ENCODE measurements at regions not wholly inside any gene's neighbourhood (a gene's known extent, or its start where the extent isn't known, plus 50 kb on each side); places are given as distances from the start of the nearest gene placed in this dataset.

DNA sequence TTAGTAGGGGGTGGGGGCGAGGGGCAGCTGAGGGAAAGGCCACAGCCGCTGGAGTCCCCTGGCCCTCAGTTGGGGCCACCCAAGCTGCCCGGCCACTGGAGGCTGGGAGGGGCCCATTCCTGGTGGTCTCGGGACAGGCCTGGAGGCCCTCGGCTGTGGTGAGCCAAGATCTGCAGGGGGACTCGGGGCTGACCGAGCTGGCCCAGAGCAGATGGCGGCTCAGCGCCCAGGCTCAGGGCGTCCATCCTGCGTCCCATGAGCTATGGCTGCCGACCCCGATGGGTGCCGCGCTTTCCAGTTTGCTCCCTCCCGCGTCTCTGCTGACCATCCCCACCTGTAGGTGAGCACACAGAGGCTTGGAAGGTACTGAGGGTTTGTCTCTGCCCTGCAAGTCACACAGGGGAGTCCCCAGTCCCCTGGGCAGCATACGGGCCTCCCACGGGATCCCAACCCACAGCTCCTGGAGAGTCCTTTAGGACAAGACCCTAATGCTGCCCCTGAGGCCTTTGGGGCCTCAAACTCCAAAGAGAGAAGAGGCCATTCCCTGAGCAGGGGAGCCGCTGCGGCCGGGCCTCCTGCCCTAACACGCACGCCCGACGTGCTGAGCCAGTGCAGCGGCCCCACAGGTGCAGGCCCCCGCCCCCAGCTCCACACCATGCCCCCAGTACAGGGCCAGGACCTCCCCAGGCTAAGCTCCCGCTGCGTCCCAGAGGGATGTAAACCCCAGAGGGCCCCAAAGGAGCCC, 107.2 kb downstream of the MICALL2 start:
- 84 to 88% (median 85%) methylated on average over 20 to 30 of the region's 30 CpGs for WGBS, 4 donors
- intact Hi-C loops (cut with DNase I), result no loop called here
- no peaks in the 10 kb centered on the region for H3K36me3 ChIP-seq
- H3K27ac ChIP-seq, result no peak overlapping the region
- no peaks in the 10 kb centered on the region for H3K9me3 ChIP-seq
- H3K4me3 ChIP-seq, result no peak overlapping the region
- no peak for ATAC-seq
- TF ChIP-seq POLR2A (IDR thresholded peaks at IDR 0.05), result no peak
- TF ChIP-seq, protein P1, sequence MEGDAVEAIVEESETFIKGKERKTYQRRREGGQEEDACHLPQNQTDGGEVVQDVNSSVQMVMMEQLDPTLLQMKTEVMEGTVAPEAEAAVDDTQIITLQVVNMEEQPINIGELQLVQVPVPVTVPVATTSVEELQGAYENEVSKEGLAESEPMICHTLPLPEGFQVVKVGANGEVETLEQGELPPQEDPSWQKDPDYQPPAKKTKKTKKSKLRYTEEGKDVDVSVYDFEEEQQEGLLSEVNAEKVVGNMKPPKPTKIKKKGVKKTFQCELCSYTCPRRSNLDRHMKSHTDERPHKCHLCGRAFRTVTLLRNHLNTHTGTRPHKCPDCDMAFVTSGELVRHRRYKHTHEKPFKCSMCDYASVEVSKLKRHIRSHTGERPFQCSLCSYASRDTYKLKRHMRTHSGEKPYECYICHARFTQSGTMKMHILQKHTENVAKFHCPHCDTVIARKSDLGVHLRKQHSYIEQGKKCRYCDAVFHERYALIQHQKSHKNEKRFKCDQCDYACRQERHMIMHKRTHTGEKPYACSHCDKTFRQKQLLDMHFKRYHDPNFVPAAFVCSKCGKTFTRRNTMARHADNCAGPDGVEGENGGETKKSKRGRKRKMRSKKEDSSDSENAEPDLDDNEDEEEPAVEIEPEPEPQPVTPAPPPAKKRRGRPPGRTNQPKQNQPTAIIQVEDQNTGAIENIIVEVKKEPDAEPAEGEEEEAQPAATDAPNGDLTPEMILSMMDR (IDR thresholded peaks at IDR 0.05), result no peak
- DNase-seq, result peak in 2 of 5 donors; percentile 13 to 22
- H3K27me3 ChIP-seq, result peaks cover 10 to 82% (median 35%) of the 10 kb centered on the region in 9 donors
- H3K4me1 ChIP-seq, result no peaks in the 10 kb centered on the region

DNA sequence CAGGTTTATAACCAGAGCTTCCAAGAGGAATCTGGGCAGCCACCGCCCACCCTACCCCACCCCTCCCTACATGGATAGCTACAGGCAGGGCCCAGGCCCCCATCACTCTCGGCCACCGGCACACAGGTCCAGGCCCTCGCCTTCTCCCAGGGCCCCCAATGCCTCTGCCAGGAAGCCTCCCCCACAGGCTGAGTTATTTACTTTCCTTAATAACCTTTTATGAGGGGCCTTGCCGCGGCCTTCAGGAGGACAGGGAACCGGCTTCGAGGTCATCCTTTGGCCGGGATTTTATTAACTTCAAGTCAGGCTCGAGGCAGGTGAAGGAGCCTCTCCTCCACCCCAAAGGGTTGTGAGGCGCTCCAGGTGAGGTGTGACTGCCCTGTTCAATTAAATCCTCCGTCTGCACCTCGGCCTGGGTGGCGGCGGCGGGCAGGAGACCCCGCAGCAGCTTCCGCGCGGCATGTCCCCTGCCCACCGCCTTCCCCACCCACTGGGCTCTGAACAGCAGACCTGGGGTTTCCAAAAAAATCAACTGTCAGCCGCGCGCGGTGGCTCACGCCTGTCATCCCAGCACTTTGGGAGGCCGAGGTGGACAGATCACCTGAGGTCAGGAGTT, 106.5 kb downstream of the MICALL2 start:
- ATAC-seq (no peak), DNase-seq (peak in 2 of 5 donors; percentile 9 to 47)
- Histone ChIP-seq H3K4me1 (no peaks in the 10 kb centered on the region), H3K9me3 (no peaks in the 10 kb centered on the region), H3K27ac (no peak overlapping the region), H3K4me3 (no peak overlapping the region), H3K27me3 (peaks cover 10 to 75% (median 30%) of the 10 kb centered on the region in 9 donors), H3K36me3 (no peaks in the 10 kb centered on the region)
- WGBS, 4 donors, result 86 to 91% (median 89%) methylated on average over 26 to 27 of the region's 27 CpGs
- intact Hi-C loops (cut with DNase I), result no loop called here
- TF ChIP-seq, protein P1 (IDR thresholded peaks at IDR 0.05), result no peak
- TF ChIP-seq POLR2A (IDR thresholded peaks at IDR 0.05), result no peak

DNA sequence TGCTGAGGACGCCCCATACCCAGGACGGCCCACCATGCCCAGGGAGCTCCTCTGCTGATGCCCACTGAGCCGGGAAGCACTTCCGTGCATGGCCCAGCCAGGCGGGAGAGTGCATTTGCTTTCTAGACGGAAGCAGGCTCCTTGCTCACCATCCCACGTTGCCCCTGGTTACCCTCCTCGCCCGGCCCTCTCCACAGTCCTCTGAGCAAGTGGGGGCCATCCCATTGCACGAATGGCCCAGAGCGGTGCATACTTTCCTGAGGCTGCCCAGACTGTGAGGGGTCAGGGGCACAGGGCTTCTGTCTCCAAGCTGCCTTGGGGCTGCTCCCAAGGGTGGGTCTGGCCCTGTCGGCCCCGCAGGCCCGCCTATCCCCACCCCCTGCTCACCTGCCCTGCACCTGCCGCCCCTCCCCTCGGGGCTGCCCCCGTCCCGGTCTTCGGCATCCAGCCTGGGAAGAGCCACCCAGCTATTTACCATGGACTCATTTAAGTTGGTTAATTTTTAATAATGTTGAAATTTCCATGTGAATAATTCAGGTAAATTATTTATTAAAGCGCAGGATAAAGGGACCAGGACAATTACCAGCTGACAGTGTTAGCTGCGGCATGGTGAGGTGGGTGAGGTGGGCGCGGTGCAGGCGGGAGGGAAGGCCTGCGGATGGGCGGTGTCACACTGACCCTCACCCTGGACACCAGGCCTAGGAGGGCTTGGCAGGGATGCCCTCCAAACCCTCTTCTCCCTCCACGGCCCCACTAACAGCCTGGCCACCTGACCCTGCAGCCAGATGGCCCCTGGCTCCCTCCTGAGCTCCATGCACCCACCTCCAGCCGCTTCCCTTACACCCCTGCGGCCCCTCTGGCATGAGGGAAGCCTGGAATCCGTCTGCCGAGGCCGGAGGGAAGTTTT, 104.4 kb downstream of the MICALL2 start:
- Histone ChIP-seq H3K4me3 (no peak overlapping the region), H3K27me3 (peaks cover 6 to 57% (median 22%) of the 10 kb centered on the region in 9 donors), H3K27ac (no peak overlapping the region), H3K4me1 (no peaks in the 10 kb centered on the region), H3K9me3 (no peaks in the 10 kb centered on the region), H3K36me3 (no peaks in the 10 kb centered on the region)
- no peak for ATAC-seq
- DNase-seq, result peak in 2 of 5 donors; percentile 11 to 49
- 66 to 74% (median 72%) methylated on average over 22 to 32 of the region's 32 CpGs for WGBS, 4 donors
- TF ChIP-seq, protein P1 (IDR thresholded peaks at IDR 0.05), result no peak
- TF ChIP-seq POLR2A (IDR thresholded peaks at IDR 0.05), result no peak
- intact Hi-C loops (cut with DNase I), result no loop called here

All from heart left ventricle (tissue), 16 donors.